Cardiac fibroblast (primary cell): ENCODE measurements at regions not wholly inside any gene's neighbourhood (a gene's known extent, or its start where the extent isn't known, plus 50 kb on each side); places are given as distances from the start of the nearest gene placed in this dataset.
A peak's percentile ranks its signal among the peaks of the same experiment; 100 is the strongest.

ENCODE experiments used
- DNase-seq, 2 donors: peaks; one replicate each; pipeline versions ENCODE4 v3.0.0 to v3.0.0-alpha.2; 2010; ENCODE audit warnings: low read depth in 2 of 2
- H3K4me3 ChIP-seq, 2 donors: replicated peaks in 1 of 2; 1 replicate in 1 of 2; 2 replicates in 1 of 2; pipeline ENCODE4 v1.5.1; 2011; ENCODE audit warnings: low read depth in 2 of 2, low read length in 2 of 2, mild to moderate bottlenecking in 2 of 2, moderate library complexity in 1 of 2
- CTCF ChIP-seq: IDR thresholded peaks from one replicate; pipeline ENCODE4 v1.5.1; 2011; ENCODE audit warnings: low read depth, mild to moderate bottlenecking, low read length, inconsistent platforms

GRCh38 chr10:78366663-78367411 is 333.2 kb downstream of the RPS24 start:
- TF ChIP-seq CTCF: no peak
- no peak overlapping the region for H3K4me3 ChIP-seq
- DNase-seq: peak in 1 of 2 donors; percentile 20

DNA sequence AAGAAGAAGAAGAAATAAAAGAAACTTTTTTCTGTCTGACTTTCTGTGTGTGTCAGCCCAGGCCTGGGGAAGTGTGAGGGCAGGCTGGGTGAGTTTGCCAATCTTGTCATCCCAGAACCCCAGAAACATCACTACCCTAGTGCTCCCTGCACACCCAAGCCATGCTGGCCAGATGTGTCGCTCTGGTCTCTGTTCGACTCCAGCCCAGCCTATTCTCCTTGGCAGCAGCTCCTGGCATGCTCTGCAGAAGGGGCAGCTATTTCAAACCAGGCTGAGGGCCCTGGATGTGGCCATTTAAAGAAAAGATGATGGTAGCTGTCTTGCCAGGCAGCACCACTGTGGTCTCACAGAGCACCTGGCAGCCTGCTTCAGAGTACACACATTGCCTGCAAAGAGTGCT is 334.1 kb downstream of the RPS24 start:
- no peak for DNase-seq
- TF ChIP-seq CTCF: no peak
- H3K4me3 ChIP-seq: no peak overlapping the region

DNA sequence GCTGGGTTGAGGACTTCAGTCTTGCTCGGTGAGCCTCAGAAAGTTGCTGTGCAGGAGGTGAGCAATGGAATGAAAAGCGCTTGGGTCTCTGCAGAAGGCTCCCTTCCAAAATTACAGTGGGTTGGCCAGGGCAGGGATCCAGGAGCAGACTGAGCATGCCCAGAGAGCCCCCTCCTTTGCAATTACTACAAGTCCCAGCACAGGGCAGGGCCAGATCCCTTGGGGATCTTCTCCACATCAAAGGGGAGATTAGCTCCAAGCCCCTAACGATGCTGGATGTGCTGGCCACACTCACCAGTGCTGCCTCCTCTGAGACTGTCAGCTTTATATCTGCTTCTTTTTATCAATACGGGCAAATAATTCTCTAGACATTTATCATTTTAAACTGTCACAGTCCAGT is 337.5 kb downstream of the RPS24 start:
- no peak for TF ChIP-seq CTCF
- peak in 1 of 2 donors; percentile 22 for DNase-seq
- no peak overlapping the region for H3K4me3 ChIP-seq

- no peak for TF ChIP-seq CTCF
- DNase-seq: no peak
- H3K4me3 ChIP-seq: no peak overlapping the region
Measured at GRCh38 chr10:78372806-78373205, 339.1 kb downstream of the RPS24 start.

DNA sequence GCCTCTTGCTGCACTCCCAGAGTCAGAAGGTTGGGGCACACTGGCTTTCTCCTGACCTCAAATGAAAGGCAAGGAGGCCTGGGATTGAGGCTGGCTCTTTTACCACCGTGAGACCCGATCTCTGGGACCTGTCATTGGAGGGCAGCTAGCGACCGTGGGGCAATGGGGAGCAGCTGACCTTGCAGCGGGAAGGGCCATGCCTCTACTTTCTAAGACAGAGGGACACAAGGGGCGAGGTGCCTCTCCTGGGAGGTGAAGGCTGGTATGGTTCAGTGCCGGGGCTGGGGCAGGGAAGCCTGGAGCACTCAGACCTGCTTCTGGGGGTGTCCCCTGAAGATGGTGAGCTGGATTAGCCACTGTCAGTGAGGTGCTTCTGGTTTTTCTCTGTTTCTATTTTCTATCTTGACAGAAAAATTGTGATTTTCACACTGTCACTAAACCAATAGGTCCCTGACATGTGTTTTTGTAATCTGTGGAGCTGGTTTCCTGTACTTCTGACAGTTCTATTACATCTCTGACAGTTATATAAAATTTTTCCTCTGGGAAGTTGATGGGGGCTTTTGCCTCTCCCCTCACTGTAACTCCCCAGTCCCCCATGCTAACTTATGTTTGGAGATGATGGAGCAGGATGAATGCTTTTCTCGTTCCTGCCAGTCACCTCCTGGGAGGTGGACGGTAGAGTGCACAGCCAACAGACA is 340.8 kb downstream of the RPS24 start:
- no peak for TF ChIP-seq CTCF
- no peak overlapping the region for H3K4me3 ChIP-seq
- DNase-seq: no peak

- no peak for TF ChIP-seq CTCF
- peak in 1 of 2 donors; percentile 13 for DNase-seq
- no peak overlapping the region for H3K4me3 ChIP-seq
Measured at GRCh38 chr10:78375854-78376785, 342.5 kb downstream of the RPS24 start.
